PC-3 (cell line): ENCODE measurements at regions not wholly inside any gene's neighbourhood (a gene's known extent, or its start where the extent isn't known, plus 50 kb on each side); places are given as distances from the start of the nearest gene placed in this dataset.

Experiments used
- CTCF ChIP-seq: fragments of 300-600 bp; sonication (generic); conservative IDR thresholded peaks from 2 replicates; pipeline ENCODE4 v1.5.1; 2017; ENCODE audit warnings: antibody characterized with exemption, low read depth, mild to moderate bottlenecking, low read length
- EZH2 ChIP-seq: fragments of 300-600 bp; sonication (generic); IDR thresholded peaks from one replicate; pipeline ENCODE4 v1.6.1; 2017; ENCODE audit warnings: antibody characterized with exemption, mild to moderate bottlenecking, low read length; ENCODE audit not compliant: unreplicated experiment

GRCh38 chr16:63050391-63050790 lies 1014.2 kb upstream of the CDH8 start:
- TF ChIP-seq CTCF (no peak), EZH2 (no peak)
